NCI-H2107 (cell line): ENCODE measurements at regions not wholly inside any gene's neighbourhood (a gene's known extent, or its start where the extent isn't known, plus 50 kb on each side); places are given as distances from the start of the nearest gene placed in this dataset.

Experiments used
- DNase-seq: peaks from one replicate; lab custom pipeline; 2025; lab: John Stamatoyannopoulos, UW

- no peak for DNase-seq
Measured at GRCh38 chr2:177119099-177119498, 93.5 kb upstream of the HNRNPA3 start.

GRCh38 chr2:177123048-177123447, 89.5 kb upstream of the HNRNPA3 start:
- no peak for DNase-seq

GRCh38 chr2:177124371-177124770, 88.2 kb upstream of the HNRNPA3 start:
- DNase-seq, result no peak

GRCh38 chr2:177127821-177128220, 84.8 kb upstream of the HNRNPA3 start:
- DNase-seq, result no peak

GRCh38 chr2:177129610-177130009, 83.0 kb upstream of the HNRNPA3 start:
- no peak for DNase-seq

GRCh38 chr2:177131858-177132257, 80.7 kb upstream of the HNRNPA3 start:
- DNase-seq, result no peak

GRCh38 chr2:177138823-177139222, 73.8 kb upstream of the HNRNPA3 start:
- DNase-seq, result no peak

- DNase-seq, result no peak
Measured at GRCh38 chr2:177141866-177142265, 70.7 kb upstream of the HNRNPA3 start.

GRCh38 chr2:177143444-177143843, 69.2 kb upstream of the HNRNPA3 start:
- no peak for DNase-seq

GRCh38 chr2:177147093-177147694, 65.4 kb upstream of the HNRNPA3 start:
- peak; percentile 15 for DNase-seq

- no peak for DNase-seq
Measured at GRCh38 chr2:177147834-177148445, 64.7 kb upstream of the HNRNPA3 start.

- peak; percentile 61 for DNase-seq
Measured at GRCh38 chr2:177148477-177149154, 64.0 kb upstream of the HNRNPA3 start.

- DNase-seq, result no peak
Measured at GRCh38 chr2:177149155-177149503, 63.5 kb upstream of the HNRNPA3 start.

- no peak for DNase-seq
Measured at GRCh38 chr2:177153805-177154204, 58.8 kb upstream of the HNRNPA3 start.

- no peak for DNase-seq
Measured at GRCh38 chr2:177154809-177155208, 57.8 kb upstream of the HNRNPA3 start.

- DNase-seq, result no peak
Measured at GRCh38 chr2:177155631-177156030, 57.0 kb upstream of the HNRNPA3 start.

- no peak for DNase-seq
Measured at GRCh38 chr2:177161741-177162460, 50.7 kb upstream of the HNRNPA3 start.
